ENCODE measurements at regions not wholly inside any gene's neighbourhood (a gene's known extent, or its start where the extent isn't known, plus 50 kb on each side); places are given as distances from the start of the nearest gene placed in this dataset.

GRCh38 chr9:108188976-108189375 lies 666.8 kb downstream of the ACTL7B start:
- TF ChIP-seq MAX (IDR thresholded peaks at IDR 0.05; ENCODE audit: low read depth, low read length): no peak
- TF ChIP-seq MYC (IDR thresholded peaks at IDR 0.05; ENCODE audit: low read depth, low read length): no peak
- TF ChIP-seq CTCF (IDR thresholded peaks at IDR 0.05; ENCODE audit: low read depth, low read length): no peak
- no peak for TF ChIP-seq POLR2A (IDR thresholded peaks at IDR 0.05; ENCODE audit: extremely low read depth, insufficient read length)
- DNase-seq (ENCODE audit: low read depth): no peak
- no peak overlapping the region for H3K4me3 ChIP-seq (ENCODE audit: low read depth, low read length)

- DNase-seq (ENCODE audit: low read depth): no peak
- TF ChIP-seq POLR2A (IDR thresholded peaks at IDR 0.05; ENCODE audit: extremely low read depth, insufficient read length): no peak
- TF ChIP-seq CTCF (IDR thresholded peaks at IDR 0.05; ENCODE audit: low read depth, low read length): no peak
- TF ChIP-seq MYC (IDR thresholded peaks at IDR 0.05; ENCODE audit: low read depth, low read length): no peak
- TF ChIP-seq MAX (IDR thresholded peaks at IDR 0.05; ENCODE audit: low read depth, low read length): no peak
- no peak overlapping the region for H3K4me3 ChIP-seq (ENCODE audit: low read depth, low read length)
Measured at GRCh38 chr9:108188482-108188881, 667.3 kb downstream of the ACTL7B start.

GRCh38 chr9:108186642-108187395 lies 669.0 kb downstream of the ACTL7B start:
- TF ChIP-seq MAX (IDR thresholded peaks at IDR 0.05; ENCODE audit: low read depth, low read length): no peak
- TF ChIP-seq MYC (IDR thresholded peaks at IDR 0.05; ENCODE audit: low read depth, low read length): no peak
- TF ChIP-seq POLR2A (IDR thresholded peaks at IDR 0.05; ENCODE audit: extremely low read depth, insufficient read length): no peak
- no peak overlapping the region for H3K4me3 ChIP-seq (ENCODE audit: low read depth, low read length)
- no peak for DNase-seq (ENCODE audit: low read depth)

- DNase-seq (ENCODE audit: low read depth): no peak
- no peak overlapping the region for H3K4me3 ChIP-seq (ENCODE audit: low read depth, low read length)
- no peak for TF ChIP-seq POLR2A (IDR thresholded peaks at IDR 0.05; ENCODE audit: extremely low read depth, insufficient read length)
- no peak for TF ChIP-seq MYC (IDR thresholded peaks at IDR 0.05; ENCODE audit: low read depth, low read length)
- no peak for TF ChIP-seq MAX (IDR thresholded peaks at IDR 0.05; ENCODE audit: low read depth, low read length)
- no peak for TF ChIP-seq CTCF (IDR thresholded peaks at IDR 0.05; ENCODE audit: low read depth, low read length)
Measured at GRCh38 chr9:108185613-108186012, 670.2 kb downstream of the ACTL7B start.

- no peak for DNase-seq (ENCODE audit: low read depth)
- TF ChIP-seq POLR2A (IDR thresholded peaks at IDR 0.05; ENCODE audit: extremely low read depth, insufficient read length) (no peak), MYC (IDR thresholded peaks at IDR 0.05; ENCODE audit: low read depth, low read length) (no peak), CTCF (IDR thresholded peaks at IDR 0.05; ENCODE audit: low read depth, low read length) (no peak)
- H3K4me3 ChIP-seq (ENCODE audit: low read depth, low read length): no peak overlapping the region
Measured at GRCh38 chr9:108184941-108185340, 670.8 kb downstream of the ACTL7B start.

GRCh38 chr9:108184009-108184408 lies 671.8 kb downstream of the ACTL7B start:
- no peak for DNase-seq (ENCODE audit: low read depth)
- no peak for TF ChIP-seq MAX (IDR thresholded peaks at IDR 0.05; ENCODE audit: low read depth, low read length)
- TF ChIP-seq POLR2A (IDR thresholded peaks at IDR 0.05; ENCODE audit: extremely low read depth, insufficient read length): no peak
- no peak for TF ChIP-seq CTCF (IDR thresholded peaks at IDR 0.05; ENCODE audit: low read depth, low read length)
- TF ChIP-seq MYC (IDR thresholded peaks at IDR 0.05; ENCODE audit: low read depth, low read length): no peak
- H3K4me3 ChIP-seq (ENCODE audit: low read depth, low read length): no peak overlapping the region
